ENCODE measurements at regions not wholly inside any gene's neighbourhood (a gene's known extent, or its start where the extent isn't known, plus 50 kb on each side); places are given as distances from the start of the nearest gene placed in this dataset.
A peak's percentile ranks its signal among the peaks of the same experiment; 100 is the strongest.
"Not testable (repeated sequence)": the region's sequence is repeated elsewhere in the genome, so short reads cannot be mapped to it uniquely, and the experiment has no call there.

DNA sequence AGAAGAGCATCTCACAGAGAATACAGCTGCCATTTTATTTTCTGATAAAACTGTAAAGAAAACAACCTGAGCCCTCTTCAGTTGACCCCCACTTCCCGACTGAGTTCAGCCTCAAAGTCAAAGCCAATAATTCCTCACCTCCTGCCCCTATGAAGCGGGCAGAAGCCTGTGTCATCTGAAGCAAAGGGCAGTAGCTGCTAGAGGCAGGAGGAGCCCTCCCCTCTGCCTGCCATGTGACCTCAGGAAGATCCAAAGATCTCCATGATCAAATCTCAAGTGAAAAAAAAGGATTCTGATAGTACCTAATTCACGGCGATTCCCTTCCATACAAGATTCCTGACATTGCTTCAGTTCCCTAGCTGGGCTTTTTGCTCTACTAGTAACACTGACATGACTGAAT, 223.1 kb upstream of the CAND1 start:
- no peak for DNase-seq

DNA sequence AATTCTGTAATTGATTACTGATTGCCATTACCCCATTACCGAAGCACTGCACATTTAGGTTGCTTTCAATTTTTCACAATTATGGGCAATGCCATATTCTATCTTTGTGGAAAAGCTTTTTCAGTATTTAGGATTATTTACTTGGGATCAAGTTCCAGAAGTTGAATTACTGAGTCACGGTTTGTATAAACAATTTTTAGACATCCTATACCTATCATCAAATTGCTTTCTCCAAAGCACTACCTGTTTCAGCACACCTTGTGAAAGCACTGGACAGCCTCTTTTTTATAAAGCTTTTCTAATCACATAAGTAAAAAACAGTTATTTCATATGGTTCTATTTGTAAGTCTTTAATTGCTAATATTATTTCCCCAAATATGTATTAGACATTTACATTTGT, 221.5 kb upstream of the CAND1 start:
- no peak for DNase-seq

DNA sequence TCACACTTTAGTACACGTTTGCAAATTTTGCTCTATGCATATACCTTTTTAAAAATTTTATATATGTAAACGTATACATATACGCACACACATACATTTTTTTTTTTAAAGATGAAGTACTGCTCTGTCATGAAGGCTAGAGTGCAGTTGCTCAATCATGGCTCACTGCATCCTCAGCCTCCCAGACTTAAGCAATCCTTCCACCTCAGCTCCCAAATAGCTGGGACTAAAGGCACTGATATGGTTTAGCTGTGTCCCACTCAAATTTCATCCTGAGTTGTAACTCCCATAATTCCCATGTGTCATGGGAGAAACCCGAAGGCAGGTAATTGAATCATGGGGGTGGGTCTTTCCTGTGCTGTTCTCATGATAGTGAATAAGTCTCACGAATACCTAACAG, 220.8 kb upstream of the CAND1 start:
- DNase-seq, result no peak

DNA sequence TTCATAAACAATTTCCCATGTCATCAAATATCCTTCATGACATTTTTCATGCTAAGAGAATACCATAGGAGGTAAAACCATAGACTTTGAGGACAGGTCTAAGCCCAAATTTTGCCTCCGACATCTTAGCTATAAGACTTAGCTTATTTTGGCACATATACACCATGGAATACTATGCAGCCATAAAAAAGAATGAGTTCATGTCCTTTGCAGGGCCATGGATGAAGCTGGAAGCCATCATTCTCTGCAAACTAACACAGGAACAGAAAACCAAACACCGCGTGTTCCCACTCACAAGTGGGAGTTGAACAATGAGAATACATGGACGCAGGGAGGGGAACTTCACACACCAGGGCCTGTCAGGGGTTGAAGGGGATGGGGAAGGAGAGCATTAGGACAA, 220.0 kb upstream of the CAND1 start:
- DNase-seq, result not testable (repeated sequence)

DNA sequence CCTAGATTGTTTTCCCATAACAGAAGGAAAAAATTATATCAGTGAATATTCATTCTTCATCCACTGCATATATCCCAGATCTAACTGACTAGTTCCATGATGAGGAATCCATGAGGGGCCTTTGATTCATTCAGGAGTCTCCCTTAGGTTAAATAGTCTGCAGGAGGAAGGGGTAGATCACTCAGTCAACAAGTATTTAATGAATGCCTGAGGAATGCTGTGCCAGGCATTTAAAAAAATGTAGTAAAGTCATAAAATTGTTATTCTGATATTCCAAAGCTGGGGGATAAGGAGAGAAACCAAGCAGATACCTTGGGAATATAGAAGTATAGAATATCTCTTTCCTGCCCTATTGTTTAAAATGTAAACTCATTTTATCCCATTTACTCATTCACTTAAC, 216.2 kb upstream of the CAND1 start:
- DNase-seq, result no peak

DNA sequence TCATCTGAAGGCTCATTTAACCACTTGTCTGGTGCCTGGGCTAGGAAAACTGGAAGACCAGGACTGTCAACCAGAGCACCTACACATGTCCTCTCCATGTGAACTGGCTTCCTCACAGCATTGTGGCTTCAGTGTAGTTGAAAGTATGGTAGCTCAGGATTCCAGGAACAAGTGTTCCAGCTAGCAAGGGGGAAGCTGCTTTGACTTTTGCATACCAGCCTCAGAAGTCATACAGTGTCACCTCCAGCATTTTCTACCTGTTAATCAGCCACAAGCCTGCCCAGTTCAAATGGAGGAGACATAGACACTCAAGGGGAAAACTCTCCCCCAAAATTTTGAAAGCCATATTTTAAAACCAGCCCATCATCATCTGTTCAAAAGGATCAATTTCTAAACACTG, 212.8 kb upstream of the CAND1 start:
- DNase-seq, result no peak

DNA sequence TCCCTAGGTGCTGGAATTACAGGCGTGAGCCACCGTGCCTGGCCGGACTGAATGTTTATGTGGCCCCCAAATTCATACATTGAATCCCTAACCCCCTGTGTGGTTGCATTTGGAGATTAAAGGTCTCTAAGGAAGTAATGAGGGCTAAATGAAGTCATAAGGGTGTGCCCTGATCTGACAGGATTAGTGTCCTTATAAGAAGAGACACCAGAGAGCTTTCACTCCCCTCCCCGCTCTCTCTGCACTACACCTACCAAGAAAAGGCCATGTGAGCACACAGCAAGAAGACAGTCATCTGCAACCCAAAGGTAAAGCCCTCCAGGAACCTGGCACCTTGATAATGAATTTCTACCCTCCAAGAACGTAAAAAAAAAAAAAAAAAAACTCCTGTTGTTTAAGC, 212.1 kb upstream of the CAND1 start:
- DNase-seq, result no peak

DNA sequence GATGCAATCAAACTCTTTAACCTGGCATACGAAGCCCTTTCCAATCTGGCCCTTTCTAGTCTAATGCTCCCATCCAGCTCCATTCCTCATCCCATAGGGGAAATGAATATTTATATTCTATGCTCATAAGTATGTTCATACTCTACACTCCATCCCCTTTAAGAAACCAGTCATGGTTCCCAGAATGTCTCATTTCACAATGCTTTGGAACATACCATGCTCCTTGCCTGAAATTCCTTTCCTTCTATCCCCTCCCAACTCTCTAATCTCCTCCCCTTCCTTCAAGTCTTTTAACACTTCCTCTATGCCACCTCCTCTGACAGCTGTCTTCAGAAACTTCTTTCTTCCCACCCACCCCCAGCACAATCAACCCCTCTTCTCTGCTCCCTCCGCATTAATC, 207.0 kb upstream of the CAND1 start:
- DNase-seq, result no peak

DNA sequence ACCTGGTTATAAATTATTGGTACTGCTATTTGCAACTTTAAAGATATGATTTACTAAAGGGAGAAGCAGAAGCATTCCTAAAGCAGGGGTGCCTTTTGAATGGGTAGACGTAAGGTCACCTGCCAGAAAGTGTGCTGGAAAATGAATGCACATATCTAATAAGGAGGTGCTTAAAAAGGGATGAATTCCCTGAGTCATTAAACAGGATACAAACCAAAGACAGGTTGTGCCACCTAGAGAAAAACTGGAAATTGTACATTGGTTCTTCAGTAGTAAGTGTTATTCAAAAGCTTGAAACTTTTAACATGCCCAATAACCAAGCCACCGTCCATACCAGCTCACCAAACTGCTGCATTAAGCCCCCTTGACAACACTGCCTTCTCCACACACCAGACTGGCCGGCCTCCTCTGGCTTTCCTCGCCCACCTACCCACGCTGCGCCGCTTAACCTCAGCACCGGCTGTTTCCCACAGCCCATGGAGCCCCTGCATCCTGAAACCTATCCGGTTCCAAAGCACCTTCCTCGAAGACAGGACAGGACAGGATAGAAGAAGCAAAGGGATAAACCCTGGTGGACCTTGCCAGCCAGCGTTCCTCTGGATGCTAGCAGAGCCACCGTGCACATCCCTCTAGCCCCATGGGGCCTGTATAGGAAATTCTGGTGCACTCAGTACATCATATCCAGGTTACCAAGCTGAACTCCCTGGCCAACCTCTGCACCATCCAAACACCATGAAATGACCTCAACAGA, 201.5 kb upstream of the CAND1 start:
- no peak for DNase-seq

DNA sequence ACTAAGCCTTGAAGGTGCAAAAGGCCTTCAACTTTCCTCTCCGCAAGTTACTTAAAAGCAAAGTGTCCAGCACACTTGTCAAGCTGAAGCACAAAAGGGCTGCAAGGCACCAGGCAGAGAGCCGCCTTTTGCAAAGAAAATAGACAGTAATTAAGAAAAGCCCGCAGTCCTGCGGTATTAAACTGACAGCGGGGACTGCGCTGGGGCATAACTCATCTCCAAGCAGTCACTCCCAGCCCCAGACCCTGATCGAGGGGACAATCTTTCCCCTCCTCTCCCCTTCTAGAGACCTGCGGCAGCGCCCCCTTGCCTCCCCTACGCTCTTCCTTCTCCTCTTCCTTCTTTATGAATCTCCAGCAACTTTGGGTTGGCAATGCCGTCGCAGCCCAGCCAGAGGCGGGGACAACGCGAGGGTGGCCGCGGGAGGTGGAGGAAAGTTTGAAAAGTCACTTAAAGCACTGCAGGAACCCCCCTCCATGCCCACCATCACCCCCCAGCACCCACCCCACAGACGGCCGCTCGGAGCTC, 200.9 kb upstream of the CAND1 start:
- DNase-seq, result no peak

DNA sequence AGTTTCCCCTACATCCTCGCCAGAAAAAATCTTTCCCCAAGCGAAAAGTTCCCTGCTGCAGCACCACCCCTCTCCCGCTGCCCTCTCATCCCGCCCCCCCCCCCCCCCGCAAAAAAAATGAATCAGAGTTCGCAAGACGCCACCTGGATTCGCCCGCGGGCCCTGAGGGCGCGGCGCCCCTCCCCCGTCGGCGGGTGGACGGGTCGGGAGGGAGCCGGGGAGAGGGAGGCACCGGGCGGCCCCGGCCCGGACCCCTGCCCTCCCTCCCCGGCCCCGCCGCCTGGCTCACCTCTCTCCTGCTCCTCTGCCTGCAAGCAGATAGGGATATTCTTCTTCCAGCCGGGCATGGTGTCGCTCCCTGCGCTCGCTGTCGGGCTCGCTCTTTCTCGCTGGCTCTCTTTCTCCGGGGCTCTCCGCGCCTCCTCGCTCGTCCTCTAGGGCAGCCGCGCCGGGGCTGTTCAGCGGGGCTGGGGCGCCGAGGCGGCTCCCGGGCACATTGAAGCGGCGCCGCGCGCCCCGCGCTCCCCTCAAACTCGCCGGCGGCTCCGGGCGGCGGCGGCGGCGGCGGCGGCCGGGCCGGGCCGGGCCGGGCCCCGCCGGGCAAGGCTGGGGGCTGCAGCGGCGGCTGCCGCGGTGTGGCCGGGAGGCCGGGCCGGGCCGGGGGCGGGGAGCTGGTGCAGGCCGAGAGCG, 200.3 kb upstream of the CAND1 start:
- peak; percentile 3 to 38 for DNase-seq

DNA sequence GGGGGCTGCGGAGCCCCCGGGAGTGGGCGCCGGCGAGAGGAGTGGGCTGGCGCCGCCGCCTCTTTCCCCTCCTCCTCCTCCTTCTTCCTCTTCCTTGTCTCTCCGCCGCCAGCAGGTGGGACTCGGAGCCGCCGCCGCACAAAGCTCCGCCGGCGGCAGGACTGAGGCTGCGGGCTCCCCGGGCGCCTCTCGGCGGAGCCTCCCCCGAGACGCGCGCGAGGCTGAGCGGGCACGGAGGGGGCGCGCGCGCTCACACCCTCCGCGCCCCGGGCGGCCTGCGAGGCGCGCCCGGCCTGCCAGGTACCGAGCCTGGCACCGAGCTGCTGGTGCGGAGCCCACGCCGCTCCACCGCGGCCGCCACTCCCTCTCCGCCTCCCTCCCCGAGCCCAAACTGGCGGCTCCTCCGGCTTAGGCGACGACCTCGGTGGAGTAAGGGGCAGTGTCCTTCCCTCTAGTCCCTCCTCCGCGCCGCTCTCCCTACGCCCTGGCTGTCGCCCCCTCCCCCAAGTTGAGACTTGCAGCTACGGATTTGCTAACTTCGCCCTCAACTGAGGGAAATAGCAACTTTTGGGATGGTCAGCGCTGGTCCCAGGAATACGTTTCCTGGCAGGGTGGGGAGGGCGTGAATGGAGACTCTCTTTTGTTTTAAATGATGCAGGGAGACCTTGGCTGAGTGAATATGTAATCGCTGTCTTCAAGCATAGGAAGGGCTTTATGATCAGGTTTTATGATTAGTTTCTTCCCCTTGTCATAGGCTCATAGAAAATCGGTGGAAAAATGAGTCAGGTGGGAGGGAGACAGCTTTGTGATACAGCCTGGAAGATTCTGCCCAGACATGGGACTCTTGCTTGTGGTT, 199.5 kb upstream of the CAND1 start:
- peak; percentile 36 to 48 for DNase-seq

DNA sequence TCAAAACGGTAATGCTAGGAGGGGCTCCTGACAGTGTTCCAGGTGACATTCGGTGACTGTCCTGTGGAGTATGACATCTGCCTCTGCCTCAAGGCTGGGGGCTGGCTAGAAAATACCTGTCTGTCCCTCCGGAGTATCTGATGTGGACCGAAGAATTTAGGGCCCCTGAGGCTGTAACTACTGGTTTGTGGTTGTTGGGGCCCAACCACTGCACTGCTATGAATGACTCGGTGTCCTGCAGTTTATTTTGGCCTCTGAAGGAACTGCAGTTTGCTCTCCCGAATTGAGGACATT, 198.9 kb upstream of the CAND1 start:
- no peak for DNase-seq

DNA sequence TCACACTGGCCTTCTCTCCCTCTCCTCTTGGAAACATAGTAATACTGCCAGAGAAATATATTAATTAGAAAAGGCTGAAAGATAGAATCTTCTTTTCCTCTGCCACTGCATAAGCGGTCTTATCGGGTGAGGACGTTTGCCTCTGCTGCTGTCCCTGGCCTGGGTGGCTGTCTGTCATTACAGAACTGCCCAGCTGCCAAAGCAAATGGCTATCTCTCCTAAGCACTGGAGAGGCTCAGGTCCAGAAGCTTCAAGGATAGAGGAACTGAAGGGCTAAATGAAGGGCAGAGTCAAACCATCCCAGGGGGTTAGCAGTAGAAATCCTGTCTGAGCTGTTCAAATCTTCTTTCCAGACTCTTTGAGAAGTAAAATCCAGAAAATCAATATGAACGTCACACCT, 198.6 kb upstream of the CAND1 start:
- DNase-seq, result no peak

DNA sequence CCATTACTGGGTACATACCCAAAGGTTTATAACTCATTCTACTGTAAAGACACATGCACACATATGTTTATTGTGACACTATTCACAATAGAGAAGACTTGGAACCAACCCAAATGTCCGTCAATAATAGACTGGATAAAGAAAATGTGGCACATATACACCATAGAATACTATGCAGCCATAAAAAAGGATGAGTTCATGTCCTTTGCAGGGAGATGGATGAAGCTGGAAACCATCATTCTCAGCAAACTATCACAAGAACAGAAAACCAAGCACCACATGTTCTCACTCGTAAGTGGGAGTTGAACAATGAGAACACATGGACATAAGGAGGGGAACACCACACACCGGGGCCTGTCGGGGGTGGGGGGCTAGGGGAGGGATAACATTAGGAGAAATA, 196.9 kb upstream of the CAND1 start:
- DNase-seq, result not testable (repeated sequence)

DNA sequence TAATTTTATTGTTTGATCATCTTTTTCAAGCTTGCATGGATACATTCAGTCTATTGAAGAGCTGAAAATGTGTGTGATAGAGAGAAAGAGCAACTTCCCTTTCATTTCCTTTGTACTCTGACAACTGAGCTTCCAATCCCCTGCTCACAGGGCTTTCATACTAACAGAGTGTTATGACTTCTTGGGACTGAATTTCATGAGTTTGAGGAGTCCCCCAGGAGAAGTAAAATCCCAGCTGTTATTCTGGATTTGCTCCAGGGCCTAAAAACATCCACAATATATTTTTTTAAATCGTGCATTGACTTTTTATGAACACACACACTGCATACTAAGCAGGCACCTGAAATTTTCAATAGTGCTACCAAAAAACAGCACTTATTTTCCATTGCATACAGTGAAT, 195.8 kb upstream of the CAND1 start:
- no peak for DNase-seq

DNA sequence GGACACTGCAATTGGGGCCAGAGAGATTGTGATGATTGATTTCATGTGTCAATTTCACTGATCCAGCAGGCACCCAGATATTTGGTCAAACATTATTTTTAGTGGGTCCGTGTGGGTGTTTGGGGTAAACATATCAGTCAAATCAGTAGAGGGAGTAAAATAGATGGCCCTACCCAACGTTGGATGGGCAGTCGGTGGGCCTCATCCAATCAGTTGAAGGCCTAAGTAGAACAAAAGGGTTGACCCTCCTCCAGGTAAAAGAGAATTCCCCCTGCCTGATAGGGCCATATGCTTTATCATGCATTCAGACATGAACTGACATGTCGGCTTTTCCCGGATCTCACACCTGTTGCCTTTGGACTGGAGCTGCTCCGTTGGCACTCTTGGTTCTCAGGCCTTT, 195.1 kb upstream of the CAND1 start:
- DNase-seq, result no peak

DNA sequence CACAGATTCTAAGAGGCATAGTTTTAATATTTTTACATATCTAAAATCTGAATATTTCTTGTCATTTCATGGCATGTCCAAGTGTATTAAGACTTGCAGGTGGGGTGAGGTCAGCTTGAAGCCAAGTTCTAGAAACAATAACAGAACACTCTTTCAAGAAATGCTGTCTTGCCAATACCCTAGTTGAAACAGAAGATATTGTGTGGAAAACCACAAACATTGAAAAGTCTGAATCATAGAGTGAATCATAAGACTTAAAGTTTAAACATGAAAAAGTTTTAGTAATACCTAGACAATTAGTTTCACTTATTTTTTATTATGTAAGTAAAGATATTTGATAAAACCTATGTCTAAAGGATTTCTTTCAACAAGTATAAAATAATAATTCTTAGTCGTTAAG, 191.5 kb upstream of the CAND1 start:
- no peak for DNase-seq

DNA sequence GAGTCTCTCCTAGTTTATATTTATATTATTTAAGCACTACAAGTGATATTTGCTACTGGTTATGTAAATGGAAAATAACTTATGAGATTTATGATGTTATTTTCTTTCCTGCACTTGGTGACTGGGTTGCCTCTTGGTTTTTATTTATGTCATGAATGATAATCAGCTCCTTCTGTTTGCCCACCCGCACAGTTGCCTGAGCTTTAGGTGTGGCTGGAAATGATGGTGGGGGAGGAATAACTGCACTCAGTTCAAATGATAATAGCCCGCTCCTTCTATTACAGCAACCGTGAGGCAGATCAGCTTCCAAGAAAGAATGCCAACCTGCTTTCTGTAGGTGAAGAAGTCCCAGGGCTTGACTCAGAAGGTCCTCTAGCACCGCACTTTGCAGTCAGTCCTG, 190.2 kb upstream of the CAND1 start:
- no peak for DNase-seq

DNA sequence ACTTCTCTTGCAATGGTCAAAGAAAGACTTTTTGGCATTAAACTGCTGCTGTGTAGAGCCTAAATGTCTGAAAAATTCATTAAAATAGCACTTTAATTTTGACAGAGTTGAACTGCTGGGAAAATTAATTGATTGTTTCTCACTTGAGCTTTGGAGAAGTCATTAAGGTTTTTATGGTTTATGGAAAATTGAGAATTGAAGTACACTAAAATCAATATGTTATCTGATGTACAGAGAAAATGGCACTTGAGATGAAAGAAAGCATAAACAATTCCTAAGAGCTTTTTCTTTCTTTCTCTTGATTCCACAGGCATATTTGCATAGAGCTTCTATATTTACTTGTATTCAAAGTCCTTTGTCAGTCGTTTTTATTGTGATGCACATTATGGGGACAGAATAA, 188.5 kb upstream of the CAND1 start:
- DNase-seq, result no peak

DNA sequence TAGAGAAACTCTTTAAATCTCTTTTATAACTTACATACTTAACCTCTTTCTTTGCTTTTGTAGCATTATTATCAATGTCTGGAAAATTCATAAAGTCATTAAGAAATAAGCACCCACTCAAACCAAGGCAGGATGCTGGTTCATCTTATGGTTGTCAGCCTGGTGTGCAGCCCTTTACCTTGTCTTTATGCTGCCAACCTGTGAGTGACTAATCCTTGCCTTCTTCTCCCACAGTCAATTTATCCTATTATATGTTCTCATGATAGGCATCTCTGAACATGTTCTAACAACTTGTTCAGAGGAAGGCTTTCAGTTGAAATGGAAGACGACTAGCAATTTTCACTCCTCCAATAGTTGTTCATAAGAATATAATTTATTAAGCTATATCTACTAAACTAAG, 186.9 kb upstream of the CAND1 start:
- no peak for DNase-seq

DNA sequence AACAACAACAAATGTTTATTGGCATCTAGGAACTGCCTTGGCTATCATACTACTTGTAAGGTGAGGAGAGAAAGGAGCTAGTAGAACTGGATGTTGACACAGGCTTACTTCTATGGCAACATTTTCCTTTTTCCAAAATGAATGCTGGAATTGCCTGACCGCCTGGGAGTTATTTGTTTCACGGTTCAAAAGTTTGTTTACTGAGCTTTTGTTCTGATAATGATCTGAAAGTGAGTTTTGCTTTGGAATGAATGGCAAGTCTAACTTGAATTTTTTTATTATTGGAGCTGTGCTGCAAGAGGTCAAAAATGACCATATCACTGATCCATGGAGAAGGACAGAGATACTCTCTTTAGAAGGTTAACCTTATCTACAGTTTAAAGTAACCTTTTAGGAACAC, 183.5 kb upstream of the CAND1 start:
- DNase-seq, result no peak

DNA sequence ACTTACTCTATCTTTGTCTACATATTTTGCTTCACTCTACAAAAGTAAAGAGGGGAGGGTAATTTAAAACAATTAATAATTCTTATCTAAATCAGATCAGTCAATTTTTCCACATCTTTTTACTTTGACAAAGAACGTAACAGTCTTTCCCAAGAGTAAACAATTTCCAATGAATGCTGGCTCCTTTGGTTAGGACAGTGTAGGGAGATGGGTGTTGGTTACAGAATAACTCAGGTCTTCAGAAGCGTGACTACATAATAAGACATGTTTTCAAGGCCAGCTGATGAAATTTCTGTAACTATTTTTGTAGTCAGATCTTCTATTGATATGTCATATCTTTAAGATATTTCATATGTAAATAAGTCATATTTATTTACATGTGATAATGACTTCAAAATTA, 183.0 kb upstream of the CAND1 start:
- DNase-seq, result no peak
